Psoas muscle (tissue), 7 donors: ENCODE measurements at regions not wholly inside any gene's neighbourhood (a gene's known extent, or its start where the extent isn't known, plus 50 kb on each side); places are given as distances from the start of the nearest gene placed in this dataset.

Source experiments
- ATAC-seq, 4 donors: fragments of 200-7000 bp; cut with Tn5 transposase; one replicate each; pipeline ENCODE4 v1.9.1; 2020; ENCODE audit warnings: moderate library complexity in 3 of 4, mild to moderate bottlenecking in 2 of 4
- DNase-seq, 2 donors: peaks; one replicate each; pipeline ENCODE4 v3.0.0-alpha.2; 2020
- H3K27ac ChIP-seq: fragments of 200-600 bp; one replicate; pipeline ENCODE4 v1.8.0; 2022
- H3K27me3 ChIP-seq, 3 donors: fragments of 200-600 bp in 1 of 3; one replicate each; pipeline versions ENCODE4 v1.6.1 to v1.8.0; 2013 to 2022; ENCODE audit warnings: low read length in 2 of 3, mild to moderate bottlenecking in 2 of 3, moderate library complexity in 1 of 3; ENCODE audit not compliant: insufficient read depth in 3 of 3
- H3K36me3 ChIP-seq, 2 donors: fragments of 200-600 bp in 1 of 2; one replicate each; pipeline versions ENCODE4 v1.6.1 to v1.8.0; 2013 to 2022; ENCODE audit warnings: low read depth in 1 of 2, mild to moderate bottlenecking in 1 of 2, moderate library complexity in 1 of 2; ENCODE audit not compliant: insufficient read depth in 1 of 2
- H3K4me1 ChIP-seq: fragments of 200-600 bp; one replicate; pipeline ENCODE4 v1.8.0; 2022
- H3K4me3 ChIP-seq: fragments of 200-600 bp; one replicate; pipeline ENCODE4 v1.8.0; 2022; ENCODE audit warnings: mild to moderate bottlenecking
- H3K9me3 ChIP-seq: fragments of 200-600 bp; one replicate; pipeline ENCODE4 v1.8.0; 2022
- WGBS, 3 donors: extraction: QIAGEN DNeasy Blood & Tissue Kit; methylation state at CpG; one replicate each; pipeline versions ENCODE4 v1.1.6 to v1.1.7; 2013; 5-methylcytosine and 5-hydroxymethylcytosine counted together
- intact Hi-C, 2 donors: fragments of 100-400 bp; cut with DNase I; formaldehyde crosslinking; loops; one replicate each; pipeline versions ENCODE4 v1.11.0 to v1.14.2; 2022
- TF ChIP-seq, protein P1 (sequence below): fragments of 200-600 bp; IDR thresholded peaks from one replicate; pipeline ENCODE4 v1.8.0; 2022; ENCODE audit warnings: antibody characterized with exemption
- donor health status: healthy with polysubstance abuse.
- donor health status: DM: no; HTN: no; CAD: no; lungs with moderate emphysema.
- donor health status: Bipolar disorder and iron deficiency.
- donor health status: healthy.
- donor health status: DM: yes; HTN: yes; CAD: no.
- donor health status: DM: no; HTN: no; CAD: no.
- donor health status: DM: yes; HTN: yes; CAD: no.

DNA sequence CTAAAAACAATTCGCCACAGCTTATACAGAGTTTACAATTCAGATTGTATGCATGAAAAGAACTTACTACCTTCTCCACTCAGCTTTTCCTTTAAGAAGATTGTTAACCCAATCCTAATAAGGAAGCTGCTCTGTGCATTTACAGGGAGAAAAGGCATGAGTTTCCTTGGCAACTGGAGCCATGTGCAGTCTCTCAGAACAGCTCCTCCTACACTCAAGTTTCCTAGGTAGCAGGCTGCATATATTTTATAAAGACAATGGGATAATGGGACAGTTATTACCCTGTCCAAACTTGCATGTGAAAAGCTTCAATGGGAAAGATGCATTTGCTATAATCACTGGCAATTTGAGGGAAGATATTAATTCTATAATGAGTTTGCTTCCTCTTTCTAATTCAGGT lies 125.5 kb upstream of the TRPC4 start:
- ATAC-seq: no peak

DNA sequence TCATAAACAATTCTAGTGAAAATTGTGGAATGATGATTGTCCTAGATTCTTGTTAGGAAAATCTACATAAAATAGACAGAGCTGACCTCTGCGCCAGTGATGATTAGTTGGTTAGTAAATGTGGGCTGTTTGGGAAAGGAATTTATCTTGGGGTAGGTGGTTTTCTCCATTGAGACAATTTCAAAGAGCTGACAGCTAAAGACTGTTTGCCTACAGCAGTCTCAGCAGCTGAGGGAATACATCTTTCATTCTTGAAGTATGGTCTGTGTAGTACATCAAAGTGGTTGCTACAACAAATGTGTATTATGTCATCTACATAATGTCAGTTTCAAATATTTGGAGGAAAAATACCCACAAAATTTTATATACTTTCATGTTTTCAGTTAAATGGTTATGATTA lies 117.2 kb upstream of the TRPC4 start:
- DNase-seq (no peak), ATAC-seq (no peak)
- no peaks in the 10 kb centered on the region for H3K4me1 ChIP-seq
- H3K27ac ChIP-seq: no peak overlapping the region
- H3K4me3 ChIP-seq: no peak overlapping the region
- 88 to 95% (median 95%) methylated on average over 1 of the region's 1 CpG for WGBS, 3 donors
- intact Hi-C loops: no loop called here
- H3K36me3 ChIP-seq: no peaks in the 10 kb centered on the region
- H3K27me3 ChIP-seq: no peaks in the 10 kb centered on the region
- TF ChIP-seq, protein P1, sequence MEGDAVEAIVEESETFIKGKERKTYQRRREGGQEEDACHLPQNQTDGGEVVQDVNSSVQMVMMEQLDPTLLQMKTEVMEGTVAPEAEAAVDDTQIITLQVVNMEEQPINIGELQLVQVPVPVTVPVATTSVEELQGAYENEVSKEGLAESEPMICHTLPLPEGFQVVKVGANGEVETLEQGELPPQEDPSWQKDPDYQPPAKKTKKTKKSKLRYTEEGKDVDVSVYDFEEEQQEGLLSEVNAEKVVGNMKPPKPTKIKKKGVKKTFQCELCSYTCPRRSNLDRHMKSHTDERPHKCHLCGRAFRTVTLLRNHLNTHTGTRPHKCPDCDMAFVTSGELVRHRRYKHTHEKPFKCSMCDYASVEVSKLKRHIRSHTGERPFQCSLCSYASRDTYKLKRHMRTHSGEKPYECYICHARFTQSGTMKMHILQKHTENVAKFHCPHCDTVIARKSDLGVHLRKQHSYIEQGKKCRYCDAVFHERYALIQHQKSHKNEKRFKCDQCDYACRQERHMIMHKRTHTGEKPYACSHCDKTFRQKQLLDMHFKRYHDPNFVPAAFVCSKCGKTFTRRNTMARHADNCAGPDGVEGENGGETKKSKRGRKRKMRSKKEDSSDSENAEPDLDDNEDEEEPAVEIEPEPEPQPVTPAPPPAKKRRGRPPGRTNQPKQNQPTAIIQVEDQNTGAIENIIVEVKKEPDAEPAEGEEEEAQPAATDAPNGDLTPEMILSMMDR: no peak
- no peaks in the 10 kb centered on the region for H3K9me3 ChIP-seq

More for the DNA sequence above, 125.5 kb upstream of the TRPC4 start:
- Histone ChIP-seq H3K4me1 (no peaks in the 10 kb centered on the region), H3K27me3 (no peaks in the 10 kb centered on the region), H3K27ac (no peak overlapping the region), H3K4me3 (no peak overlapping the region), H3K9me3 (no peaks in the 10 kb centered on the region), H3K36me3 (no peaks in the 10 kb centered on the region)
- WGBS, 3 donors: 0 to 50% (median 41%) methylated on average over 1 of the region's 1 CpG
- DNase-seq: no peak
- intact Hi-C loops: no loop called here
- TF ChIP-seq, protein P1: no peak

DNA sequence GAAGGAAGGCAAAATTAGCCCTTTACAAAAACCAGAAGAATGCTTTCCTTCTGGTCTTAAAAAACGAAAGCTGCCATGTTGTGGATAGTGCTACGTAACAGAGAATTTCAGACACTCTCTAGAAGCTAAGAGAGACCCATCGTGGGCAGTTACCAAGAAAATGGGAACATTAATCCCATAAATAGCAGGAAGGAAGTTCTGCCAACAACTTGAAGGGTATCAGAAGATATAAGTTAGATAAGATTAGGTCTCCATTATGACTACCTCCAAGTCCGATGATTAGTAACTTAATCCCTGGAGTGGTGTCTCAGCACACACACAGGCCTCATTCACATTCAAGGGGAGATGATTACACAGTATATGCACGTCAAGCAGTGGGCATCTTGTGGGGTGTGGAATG lies 115.7 kb upstream of the TRPC4 start:
- Histone ChIP-seq H3K27ac (no peak overlapping the region), H3K4me3 (no peak overlapping the region), H3K4me1 (no peaks in the 10 kb centered on the region), H3K36me3 (no peaks in the 10 kb centered on the region), H3K9me3 (no peaks in the 10 kb centered on the region), H3K27me3 (no peaks in the 10 kb centered on the region)
- 81 to 84% (median 83%) methylated on average over 5 of the region's 5 CpGs for whole genome bisulfite sequencing, 3 donors
- no peak for DNase-seq
- TF ChIP-seq, protein P1: no peak
- intact Hi-C loops: no loop called here
- no peak for ATAC-seq

DNA sequence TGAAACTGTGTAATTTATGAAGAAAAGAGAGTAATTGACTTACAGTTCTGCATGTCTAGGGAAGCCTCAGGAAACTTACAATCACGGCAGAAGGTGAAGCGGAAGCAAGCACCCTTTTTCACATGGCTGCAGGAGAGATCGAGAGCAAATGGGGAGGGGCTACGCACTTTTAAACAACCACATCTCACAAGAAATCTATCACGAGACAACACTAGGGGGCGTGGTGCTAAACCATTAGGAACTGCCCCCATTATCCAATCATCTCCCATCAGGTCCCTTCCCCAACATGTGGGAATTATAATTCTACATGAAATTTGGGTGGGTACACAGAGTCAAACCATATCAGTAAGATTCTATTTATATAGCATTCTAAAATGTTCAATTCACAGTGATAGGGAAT lies 114.8 kb upstream of the TRPC4 start:
- Histone ChIP-seq H3K4me3 (no peak overlapping the region), H3K36me3 (no peaks in the 10 kb centered on the region), H3K4me1 (no peaks in the 10 kb centered on the region), H3K27me3 (no peaks in the 10 kb centered on the region), H3K27ac (no peak overlapping the region), H3K9me3 (no peaks in the 10 kb centered on the region)
- no peak for DNase-seq
- TF ChIP-seq, protein P1: no peak
- no peak for ATAC-seq
- WGBS, 3 donors: 84 to 85% (median 84%) methylated on average over 6 of the region's 6 CpGs
- intact Hi-C loops: no loop called here

DNA sequence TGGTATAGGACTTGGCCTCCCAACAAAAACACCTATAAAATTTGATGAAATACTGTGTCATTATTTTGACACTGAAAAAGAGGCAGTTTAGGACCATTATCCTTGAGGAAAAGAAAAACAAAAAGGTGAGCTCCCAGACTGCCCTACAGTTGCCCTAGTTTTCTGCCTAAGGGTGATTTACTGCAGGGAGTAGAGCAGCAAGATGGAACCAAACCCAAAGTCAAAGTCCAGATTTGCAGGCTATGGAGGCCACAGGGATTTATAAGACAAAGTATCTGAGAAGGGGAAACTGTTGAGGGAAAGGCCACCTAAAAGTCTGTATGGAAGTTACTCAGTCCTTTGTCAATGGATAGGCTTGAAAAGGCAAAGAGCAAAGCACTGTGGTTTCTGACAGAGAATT lies 112.4 kb upstream of the TRPC4 start:
- H3K27ac ChIP-seq: no peak overlapping the region
- DNase-seq: no peak
- no peak for ATAC-seq
- H3K4me1 ChIP-seq: no peaks in the 10 kb centered on the region
- intact Hi-C loops: no loop called here
- TF ChIP-seq, protein P1: no peak
- H3K4me3 ChIP-seq: no peak overlapping the region
- no peaks in the 10 kb centered on the region for H3K27me3 ChIP-seq
- no peaks in the 10 kb centered on the region for H3K9me3 ChIP-seq
- no peaks in the 10 kb centered on the region for H3K36me3 ChIP-seq
